Neuronal stem cell (in vitro differentiated cells): ENCODE measurements at regions not wholly inside any gene's neighbourhood (a gene's known extent, or its start where the extent isn't known, plus 50 kb on each side); places are given as distances from the start of the nearest gene placed in this dataset.

ENCODE experiments used
- DNase-seq: peaks from one replicate; pipeline ENCODE4 v3.0.0-alpha.2; 2013; ENCODE audit warnings: low spot score
- H2AFZ ChIP-seq: one replicate; pipeline ENCODE4 v1.6.1; 2013; ENCODE audit warnings: mild to moderate bottlenecking, low read length, inconsistent platforms
- H2AK5ac ChIP-seq: 2 replicates; pipeline ENCODE4 v1.6.1; 2013; ENCODE audit warnings: low read depth, mild to moderate bottlenecking, inconsistent platforms, low read length, moderate library complexity, mixed read lengths
- H2BK120ac ChIP-seq: 2 replicates; pipeline ENCODE4 v1.6.1; 2013; ENCODE audit warnings: low read depth, mild to moderate bottlenecking, inconsistent platforms, low read length, moderate library complexity, mixed read lengths
- H2BK12ac ChIP-seq: one replicate; pipeline ENCODE4 v1.6.1; 2013; ENCODE audit warnings: low read length, inconsistent platforms
- H2BK15ac ChIP-seq: 2 replicates; pipeline ENCODE4 v1.6.1; 2013; ENCODE audit warnings: mild to moderate bottlenecking, low read length, inconsistent platforms, mixed read lengths
- H2BK5ac ChIP-seq: one replicate; pipeline ENCODE4 v1.6.1; 2013; ENCODE audit warnings: inconsistent platforms, mild to moderate bottlenecking, low read length, moderate library complexity
- H3K14ac ChIP-seq: one replicate; pipeline ENCODE4 v1.6.1; 2013; ENCODE audit warnings: low read length, inconsistent platforms
- H3K18ac ChIP-seq: 2 replicates; pipeline ENCODE4 v1.6.1; 2013; ENCODE audit warnings: low read length, inconsistent platforms
- H3K23ac ChIP-seq: 2 replicates; pipeline ENCODE4 v1.6.1; 2013; ENCODE audit warnings: low read depth, mild to moderate bottlenecking, mixed read lengths, low read length, inconsistent platforms; ENCODE audit not compliant: poor library complexity
- H3K27ac ChIP-seq: replicated peaks from 3 replicates; pipeline ENCODE4 v1.5.1; 2013; ENCODE audit warnings: low read length, inconsistent platforms
- H3K27me3 ChIP-seq, 3 experiments: 2 replicates each; pipeline ENCODE4 v1.6.1; 2013; ENCODE audit warnings: low read length in 3 of 3, mild to moderate bottlenecking in 2 of 3, inconsistent platforms in 1 of 3, low read depth in 1 of 3, mixed read lengths in 1 of 3, moderate library complexity in 1 of 3; ENCODE audit not compliant: control insufficient read depth in 3 of 3, insufficient read depth in 3 of 3
- H3K36me3 ChIP-seq, 2 donors: replicated peaks in 1 of 2; 2 replicates each; pipeline ENCODE4 v1.6.1; 2013; ENCODE audit warnings: low read length in 2 of 2; ENCODE audit not compliant: control insufficient read depth in 2 of 2, insufficient read depth in 2 of 2
- H3K4ac ChIP-seq: 2 replicates; pipeline ENCODE4 v1.6.1; 2013; ENCODE audit warnings: inconsistent platforms, mild to moderate bottlenecking, low read length, moderate library complexity
- H3K4me1 ChIP-seq, 2 donors: 1 replicate in 1 of 2; 2 replicates in 1 of 2; pipeline ENCODE4 v1.6.1; 2013; ENCODE audit warnings: low read length in 2 of 2, low read depth in 1 of 2; ENCODE audit not compliant: control insufficient read depth in 2 of 2, insufficient read depth in 1 of 2
- H3K4me2 ChIP-seq: one replicate; pipeline ENCODE4 v1.6.1; 2013; ENCODE audit warnings: mild to moderate bottlenecking, low read length, inconsistent platforms; ENCODE audit not compliant: insufficient read depth, poor library complexity, severe bottlenecking
- H3K4me3 ChIP-seq, 2 donors: 2 replicates each; pipeline ENCODE4 v1.5.1; 2013; ENCODE audit warnings: low read length in 2 of 2, mild to moderate bottlenecking in 2 of 2, inconsistent platforms in 1 of 2, moderate library complexity in 1 of 2
- H3K79me1 ChIP-seq: one replicate; pipeline ENCODE4 v1.6.1; 2013; ENCODE audit warnings: low read depth, mild to moderate bottlenecking, inconsistent platforms, low read length, moderate library complexity
- H3K9ac ChIP-seq: one replicate; pipeline ENCODE4 v1.6.1; 2013; ENCODE audit warnings: mild to moderate bottlenecking, low read depth, low read length, inconsistent platforms; ENCODE audit not compliant: poor library complexity
- H3K9me3 ChIP-seq, 2 donors: replicated peaks in 1 of 2; 2 replicates each; pipeline versions ENCODE3 to v1.6.1; 2013; ENCODE audit warnings: low read length in 2 of 2, mild to moderate bottlenecking in 2 of 2, inconsistent platforms in 1 of 2, low read depth in 1 of 2, mixed read lengths in 1 of 2, moderate library complexity in 1 of 2; ENCODE audit not compliant: control insufficient read depth in 2 of 2, insufficient read depth in 1 of 2
- H4K8ac ChIP-seq: one replicate; pipeline ENCODE4 v1.6.1; 2013; ENCODE audit warnings: low read depth, mild to moderate bottlenecking, inconsistent platforms, low read length, moderate library complexity
- H4K91ac ChIP-seq: one replicate; pipeline ENCODE4 v1.6.1; 2013; ENCODE audit warnings: low read length, low read depth, mild to moderate bottlenecking, inconsistent platforms; ENCODE audit not compliant: poor library complexity
- WGBS, 2 donors: extraction: QIAGEN DNeasy Blood & Tissue Kit; methylation state at CpG; one replicate each; pipeline ENCODE4 v1.1.7; 2013; ENCODE audit warnings: missing lambda C conversion rate in 2 of 2, mixed read lengths in 1 of 2; ENCODE audit not compliant: insufficient read length in 2 of 2, insufficient replicate concordance in 1 of 2; ENCODE audit errors: extremely low coverage in 2 of 2; 5-methylcytosine and 5-hydroxymethylcytosine counted together

- Histone ChIP-seq H3K4me2 (no peak overlapping the region), H3K36me3 (no peaks in the 10 kb centered on the region), H2AFZ (no peak overlapping the region), H3K79me1 (no peaks in the 10 kb centered on the region), H3K4me3 (no peak overlapping the region), H2BK5ac (no peak overlapping the region), H4K91ac (no peak overlapping the region), H3K23ac (no peak overlapping the region), H3K18ac (no peak overlapping the region), H3K9ac (no peak overlapping the region), H2BK15ac (no peak overlapping the region), H3K4me1 (no peaks in the 10 kb centered on the region), H3K27me3 (no peaks in the 10 kb centered on the region), H3K27ac (no peak overlapping the region), H3K9me3 (no peaks in the 10 kb centered on the region), H4K8ac (no peak overlapping the region), H2AK5ac (no peak overlapping the region), H2BK12ac (no peak overlapping the region), H3K14ac (no peak overlapping the region), H2BK120ac (no peak overlapping the region), H3K4ac (no peak overlapping the region)
- no peak for DNase-seq
- no CpG with 5 or more reads among the region's 33 CpGs for WGBS, 2 donors
Measured at GRCh38 chr18:71212222-71212621, 923.4 kb downstream of the SOCS6 start.

DNA sequence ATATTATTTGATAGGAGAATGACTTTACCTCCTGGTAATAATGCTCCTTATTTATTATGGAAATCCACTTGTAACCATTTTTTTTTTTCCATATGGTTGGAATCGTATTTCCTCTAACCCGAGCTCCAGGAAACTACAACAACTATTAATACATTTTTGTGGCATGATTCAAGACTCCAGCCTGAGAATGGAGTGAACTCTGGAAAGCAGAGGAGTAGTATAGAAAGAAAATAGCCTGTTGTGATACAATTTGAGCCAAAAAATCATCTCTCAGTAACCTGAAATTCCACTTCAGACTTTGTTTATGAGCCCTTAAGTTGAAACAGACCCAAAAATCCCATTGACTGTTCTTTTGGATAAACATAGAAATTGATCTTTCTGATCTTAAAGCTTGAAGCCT lies 921.1 kb downstream of the SOCS6 start:
- Histone ChIP-seq H2BK15ac (no peak overlapping the region), H3K79me1 (no peaks in the 10 kb centered on the region), H3K14ac (no peak overlapping the region), H2BK5ac (no peak overlapping the region), H2AFZ (no peak overlapping the region), H2AK5ac (no peak overlapping the region), H3K36me3 (no peaks in the 10 kb centered on the region), H2BK120ac (no peak overlapping the region), H4K91ac (no peak overlapping the region), H3K9me3 (no peaks in the 10 kb centered on the region), H2BK12ac (no peak overlapping the region), H4K8ac (no peak overlapping the region), H3K27ac (no peak overlapping the region), H3K18ac (no peak overlapping the region), H3K9ac (no peak overlapping the region), H3K4me2 (no peak overlapping the region), H3K4ac (no peak overlapping the region), H3K23ac (no peak overlapping the region), H3K27me3 (no peaks in the 10 kb centered on the region), H3K4me1 (no peaks in the 10 kb centered on the region), H3K4me3 (no peak overlapping the region)
- no CpG with 5 or more reads among the region's 2 CpGs for WGBS, 2 donors
- no peak for DNase-seq

DNA sequence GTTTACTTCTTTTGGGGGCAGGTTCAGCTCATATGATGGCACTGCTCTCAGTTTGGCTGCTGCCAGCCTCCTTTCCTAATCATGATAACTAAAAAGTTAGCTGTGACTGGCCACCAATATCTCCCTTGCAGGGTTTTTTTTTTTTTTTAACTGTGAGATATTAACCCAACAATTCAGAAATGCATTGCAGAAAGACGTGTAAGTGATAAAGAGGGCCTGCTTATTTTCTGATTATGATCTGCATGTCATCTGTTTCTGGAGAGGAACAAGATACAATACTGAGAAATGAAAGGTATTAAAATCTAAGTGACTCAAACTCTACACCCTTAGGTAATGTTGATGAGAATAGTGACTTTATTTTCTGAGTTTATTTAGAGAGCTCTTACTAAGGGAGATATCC lies 905.6 kb downstream of the SOCS6 start:
- H2BK5ac ChIP-seq: no peak overlapping the region
- no peak overlapping the region for H3K4me3 ChIP-seq
- no peak overlapping the region for H3K23ac ChIP-seq
- H3K4me1 ChIP-seq: no peaks in the 10 kb centered on the region
- no peak overlapping the region for H2BK15ac ChIP-seq
- no peak overlapping the region for H2AK5ac ChIP-seq
- no peak overlapping the region for H3K18ac ChIP-seq
- DNase-seq: no peak
- no peak overlapping the region for H3K14ac ChIP-seq
- H3K4me2 ChIP-seq: no peak overlapping the region
- no peak overlapping the region for H3K9ac ChIP-seq
- no peak overlapping the region for H2AFZ ChIP-seq
- no peak overlapping the region for H2BK120ac ChIP-seq
- peaks cover 1% of the 10 kb centered on the region for H3K79me1 ChIP-seq
- no peak overlapping the region for H2BK12ac ChIP-seq
- no peak overlapping the region for H3K4ac ChIP-seq
- H3K36me3 ChIP-seq: no peaks in the 10 kb centered on the region
- no peak overlapping the region for H3K27ac ChIP-seq
- no peaks in the 10 kb centered on the region for H3K27me3 ChIP-seq
- H4K91ac ChIP-seq: no peak overlapping the region
- no peaks in the 10 kb centered on the region for H3K9me3 ChIP-seq
- WGBS, 2 donors: no CpG with 5 or more reads among the region's 1 CpG
- H4K8ac ChIP-seq: no peak overlapping the region

DNA sequence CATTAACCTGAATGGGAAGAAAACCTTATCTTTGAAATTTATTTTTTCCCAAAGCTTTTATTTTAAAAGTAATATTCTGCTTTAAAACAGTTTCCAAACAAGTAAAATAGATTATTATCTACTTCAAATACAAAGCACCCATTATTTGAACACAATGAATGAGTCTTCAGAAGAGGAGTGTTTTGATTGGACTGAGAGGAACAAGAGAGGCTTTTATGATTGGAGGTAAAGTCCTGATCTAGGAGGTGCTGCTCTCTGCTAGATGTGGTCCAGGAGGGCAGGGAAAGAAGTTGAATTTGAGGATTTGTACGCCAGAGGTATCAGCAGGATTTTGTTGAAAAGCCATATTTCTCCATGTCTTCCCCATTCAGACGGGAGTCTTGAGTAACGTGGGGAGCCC lies 900.7 kb downstream of the SOCS6 start:
- Histone ChIP-seq H2BK15ac (no peak overlapping the region), H3K23ac (no peak overlapping the region), H2BK120ac (no peak overlapping the region), H3K36me3 (no peaks in the 10 kb centered on the region), H2BK5ac (no peak overlapping the region), H3K4ac (no peak overlapping the region), H4K8ac (no peak overlapping the region), H3K79me1 (no peaks in the 10 kb centered on the region), H3K27ac (no peak overlapping the region), H3K27me3 (no peaks in the 10 kb centered on the region), H4K91ac (no peak overlapping the region), H3K4me1 (no peaks in the 10 kb centered on the region), H3K9me3 (no peaks in the 10 kb centered on the region), H3K9ac (no peak overlapping the region), H3K14ac (no peak overlapping the region), H2AFZ (no peak overlapping the region), H2AK5ac (no peak overlapping the region), H3K18ac (no peak overlapping the region), H2BK12ac (no peak overlapping the region), H3K4me3 (no peak overlapping the region), H3K4me2 (no peak overlapping the region)
- WGBS, 2 donors: no CpG with 5 or more reads among the region's 3 CpGs
- DNase-seq: no peak
